Large intestine (tissue), 3 donors: ENCODE measurements at regions not wholly inside any gene's neighbourhood (a gene's known extent, or its start where the extent isn't known, plus 50 kb on each side); places are given as distances from the start of the nearest gene placed in this dataset.
"Not testable (repeated sequence)": the region's sequence is repeated elsewhere in the genome, so short reads cannot be mapped to it uniquely, and the experiment has no call there.

Experiments used
- DNase-seq, 2 donors: peaks; one replicate each; pipeline versions ENCODE4 v3.0.0 to v3.0.0-alpha.2; 2013
- H3K27ac ChIP-seq: one replicate; pipeline ENCODE4 v1.5.1; 2013; ENCODE audit warnings: low read length
- H3K27me3 ChIP-seq: 2 replicates; pipeline ENCODE4 v1.6.1; 2013; ENCODE audit warnings: low read length; ENCODE audit not compliant: control insufficient read depth, insufficient read depth
- H3K36me3 ChIP-seq: 2 replicates; pipeline ENCODE4 v1.6.1; 2013; ENCODE audit warnings: low read length; ENCODE audit not compliant: control insufficient read depth, insufficient read depth
- H3K4me1 ChIP-seq: one replicate; pipeline ENCODE4 v1.6.1; 2013; ENCODE audit warnings: low read length; ENCODE audit not compliant: control insufficient read depth, insufficient read depth
- H3K4me3 ChIP-seq: one replicate; pipeline ENCODE4 v1.5.1; 2013; ENCODE audit warnings: low read length
- H3K9me3 ChIP-seq: one replicate; pipeline ENCODE4 v1.6.1; 2013; ENCODE audit warnings: mild to moderate bottlenecking, low read depth, low read length, moderate library complexity; ENCODE audit not compliant: control insufficient read depth
- WGBS: methylation state at CpG from one replicate; pipeline ENCODE4 v1.1.5; 2013; ENCODE audit warnings: low lambda C conversion rate; ENCODE audit not compliant: insufficient coverage; 5-methylcytosine and 5-hydroxymethylcytosine counted together

- Histone ChIP-seq H3K36me3 (no peaks in the 10 kb centered on the region), H3K4me3 (no peak overlapping the region), H3K27ac (peak overlapping the region; percentile 66), H3K9me3 (no peaks in the 10 kb centered on the region), H3K27me3 (no peaks in the 10 kb centered on the region), H3K4me1 (peaks cover 11% of the 10 kb centered on the region)
- DNase-seq: peak; percentile 82 to 93
- WGBS: 27% methylated on average over 3 of the region's 11 CpGs
These were observed 187.1 kb downstream of the TMEM114 start for GRCh38 chr16:8402981-8403843.

- peaks cover 11% of the 10 kb centered on the region for H3K4me1 ChIP-seq
- H3K4me3 ChIP-seq, DNase-seq, H3K36me3 ChIP-seq, H3K27ac ChIP-seq, H3K9me3 ChIP-seq, H3K27me3 ChIP-seq: not testable (repeated sequence)
- 82% methylated on average over 2 of the region's 6 CpGs for WGBS
These were observed 189.6 kb downstream of the TMEM114 start for GRCh38 chr16:8400683-8401082.

GRCh38 chr16:8398548-8398947 lies 191.8 kb downstream of the TMEM114 start:
- no peak for DNase-seq
- Histone ChIP-seq H3K9me3 (no peaks in the 10 kb centered on the region), H3K36me3 (no peaks in the 10 kb centered on the region), H3K4me1 (peaks cover 5% of the 10 kb centered on the region), H3K27ac (no peak overlapping the region), H3K27me3 (no peaks in the 10 kb centered on the region), H3K4me3 (no peak overlapping the region)
- WGBS: no CpG with 5 or more reads among the region's 2 CpGs

- no CpG with 5 or more reads among the region's 5 CpGs for WGBS
- H3K4me3 ChIP-seq: no peak overlapping the region
- DNase-seq: peak in 1 of 2 donors; percentile 46
These were observed 193.1 kb downstream of the TMEM114 start for GRCh38 chr16:8397223-8397622.

GRCh38 chr16:8396463-8396862 lies 193.8 kb downstream of the TMEM114 start:
- no peak for DNase-seq

More at GRCh38 chr16:8397223-8397622, 193.1 kb downstream of the TMEM114 start:
- no peaks in the 10 kb centered on the region for H3K36me3 ChIP-seq
- no peak overlapping the region for H3K27ac ChIP-seq
- no peaks in the 10 kb centered on the region for H3K4me1 ChIP-seq
- H3K27me3 ChIP-seq: no peaks in the 10 kb centered on the region
- H3K9me3 ChIP-seq: no peaks in the 10 kb centered on the region

GRCh38 chr16:8391257-8391656 lies 199.1 kb downstream of the TMEM114 start:
- H3K4me3 ChIP-seq: no peak overlapping the region
- H3K4me1 ChIP-seq: peaks cover 4% of the 10 kb centered on the region
- no peaks in the 10 kb centered on the region for H3K9me3 ChIP-seq
- peak; percentile 58 to 81 for DNase-seq
- H3K36me3 ChIP-seq: no peaks in the 10 kb centered on the region
- WGBS: no CpG with 5 or more reads among the region's 3 CpGs
- H3K27me3 ChIP-seq: peaks cover 2% of the 10 kb centered on the region
- peak overlapping the region; percentile 8 for H3K27ac ChIP-seq

More at GRCh38 chr16:8396463-8396862, 193.8 kb downstream of the TMEM114 start:
- no peak overlapping the region for H3K27ac ChIP-seq
- no peaks in the 10 kb centered on the region for H3K36me3 ChIP-seq
- WGBS: 57% methylated on average over 1 of the region's 5 CpGs
- no peaks in the 10 kb centered on the region for H3K27me3 ChIP-seq
- no peak overlapping the region for H3K4me3 ChIP-seq
- H3K9me3 ChIP-seq: no peaks in the 10 kb centered on the region
- peaks cover 4% of the 10 kb centered on the region for H3K4me1 ChIP-seq

- Histone ChIP-seq H3K36me3 (no peaks in the 10 kb centered on the region), H3K27me3 (peaks cover 2% of the 10 kb centered on the region), H3K27ac (no peak overlapping the region), H3K4me1 (peaks cover 4% of the 10 kb centered on the region), H3K9me3 (no peaks in the 10 kb centered on the region), H3K4me3 (no peak overlapping the region)
- DNase-seq: no peak
- WGBS: no CpG with 5 or more reads among the region's 3 CpGs
These were observed 201.6 kb downstream of the TMEM114 start for GRCh38 chr16:8388684-8389083.

- Histone ChIP-seq H3K4me3 (no peak overlapping the region), H3K4me1 (no peaks in the 10 kb centered on the region), H3K27ac (no peak overlapping the region), H3K9me3 (no peaks in the 10 kb centered on the region), H3K27me3 (peaks cover 2% of the 10 kb centered on the region), H3K36me3 (no peaks in the 10 kb centered on the region)
- WGBS: no CpG with 5 or more reads among the region's 9 CpGs
- no peak for DNase-seq
These were observed 208.5 kb downstream of the TMEM114 start for GRCh38 chr16:8381814-8382213.

- no CpG with 5 or more reads among the region's 6 CpGs for WGBS
- Histone ChIP-seq H3K4me3 (no peak overlapping the region), H3K27me3 (no peaks in the 10 kb centered on the region), H3K4me1 (no peaks in the 10 kb centered on the region), H3K36me3 (no peaks in the 10 kb centered on the region), H3K27ac (no peak overlapping the region), H3K9me3 (no peaks in the 10 kb centered on the region)
- no peak for DNase-seq
These were observed 210.0 kb downstream of the TMEM114 start for GRCh38 chr16:8380311-8380710.

GRCh38 chr16:8377864-8378263 lies 212.4 kb downstream of the TMEM114 start:
- WGBS: no CpG with 5 or more reads among the region's 3 CpGs
- H3K27me3 ChIP-seq: no peaks in the 10 kb centered on the region
- no peak overlapping the region for H3K4me3 ChIP-seq
- DNase-seq: no peak
- no peaks in the 10 kb centered on the region for H3K36me3 ChIP-seq
- H3K9me3 ChIP-seq: no peaks in the 10 kb centered on the region
- H3K27ac ChIP-seq: no peak overlapping the region
- no peaks in the 10 kb centered on the region for H3K4me1 ChIP-seq

GRCh38 chr16:8376858-8377257 lies 213.5 kb downstream of the TMEM114 start:
- Histone ChIP-seq H3K4me1 (no peaks in the 10 kb centered on the region), H3K27me3 (no peaks in the 10 kb centered on the region), H3K36me3 (no peaks in the 10 kb centered on the region), H3K27ac (no peak overlapping the region), H3K4me3 (no peak overlapping the region), H3K9me3 (no peaks in the 10 kb centered on the region)
- no peak for DNase-seq
